Stimulated activated naive CD8-positive, alpha-beta T cell treated with anti-CD3 and anti-CD28 coated beads, Interleukin-15, amount 100 ng/mL, for 72 hours (primary cell): ENCODE measurements at regions not wholly inside any gene's neighbourhood (a gene's known extent, or its start where the extent isn't known, plus 50 kb on each side); places are given as distances from the start of the nearest gene placed in this dataset.

ENCODE experiments used
- ATAC-seq: fragments of 150-1000 bp; cut with Tn5 transposase; 2 replicates; pipeline ENCODE4 v1.10.0; 2021; ENCODE audit warnings: mild to moderate bottlenecking, moderate library complexity
- DNase-seq, 2 donors: peaks; one replicate each; pipeline ENCODE4 v3.0.0; 2021 to 2022
- H3K27ac Mint-ChIP-seq, 2 donors: one replicate each; pipeline ENCODE4 v1.8.0; 2022; ENCODE audit warnings: mild to moderate bottlenecking in 2 of 2, mixed read lengths in 2 of 2, moderate library complexity in 2 of 2
- H3K27me3 Mint-ChIP-seq: one replicate; pipeline ENCODE4 v1.8.0; 2022; ENCODE audit warnings: mixed read lengths
- H3K4me1 Mint-ChIP-seq: one replicate; pipeline ENCODE4 v1.8.0; 2022; ENCODE audit warnings: mild to moderate bottlenecking, mixed read lengths
- H3K4me3 Mint-ChIP-seq, 2 donors: one replicate each; pipeline ENCODE4 v1.8.0; 2022; ENCODE audit warnings: mild to moderate bottlenecking in 2 of 2, mixed read lengths in 2 of 2, moderate library complexity in 1 of 2
- H3K9me3 Mint-ChIP-seq, 2 donors: one replicate each; pipeline ENCODE4 v1.8.0; 2022; ENCODE audit warnings: mixed read lengths in 2 of 2

DNA sequence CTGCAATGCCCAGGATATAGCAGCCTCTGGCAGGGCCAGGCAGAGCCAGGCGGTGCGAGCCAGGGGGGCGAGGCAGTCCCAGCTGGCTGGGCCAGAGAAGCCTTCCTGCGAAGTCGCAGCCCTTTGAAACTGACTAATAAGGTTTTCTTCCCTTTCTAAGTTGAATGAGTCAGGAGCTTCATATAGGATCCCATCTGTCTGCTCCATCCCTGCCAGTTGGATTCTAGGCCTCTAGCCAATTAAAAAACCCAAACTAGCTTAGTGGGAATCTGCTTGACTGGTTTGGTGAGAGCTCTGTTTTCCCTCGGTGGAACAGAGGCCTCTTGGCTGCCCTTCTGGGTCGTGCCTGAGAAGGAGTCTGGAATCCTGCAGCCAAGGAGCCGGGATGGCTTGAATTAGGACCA, 70.1 kb upstream of the RAPGEF1 start:
- Mint-ChIP-seq H3K27me3 (peaks cover 89% of the 10 kb centered on the region), H3K9me3 (no peaks in the 10 kb centered on the region), H3K4me3 (no peak overlapping the region), H3K4me1 (no peaks in the 10 kb centered on the region), H3K27ac (peak overlapping the region in 1 of 2 donors; percentile 78)
- DNase-seq = no peak
- no peak for ATAC-seq

DNA sequence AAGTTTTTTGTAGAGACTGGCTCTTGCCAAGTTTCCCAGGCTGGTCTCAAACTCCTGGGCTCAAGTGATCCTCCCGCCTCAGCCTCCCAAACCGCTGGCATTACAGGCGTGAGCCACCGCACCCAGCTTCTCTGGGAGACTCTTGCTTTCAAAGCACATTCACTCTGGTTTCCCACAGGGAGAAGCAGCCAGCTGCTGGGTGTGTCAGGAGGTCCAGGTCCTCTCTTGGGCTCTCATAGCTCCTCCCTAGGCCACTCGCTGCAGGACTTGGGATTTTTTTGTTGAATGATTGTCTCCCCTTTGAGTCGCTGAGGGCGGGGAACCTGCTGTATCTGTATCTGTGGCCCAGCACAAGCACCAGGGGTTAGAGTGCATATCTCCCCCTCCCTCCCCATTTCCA, 68.4 kb upstream of the RAPGEF1 start:
- H3K4me3 Mint-ChIP-seq = no peak overlapping the region
- H3K9me3 Mint-ChIP-seq = no peaks in the 10 kb centered on the region
- DNase-seq (no peak), ATAC-seq (no peak)
- H3K27me3 Mint-ChIP-seq = peaks cover 84% of the 10 kb centered on the region
- no peak overlapping the region for H3K27ac Mint-ChIP-seq
- H3K4me1 Mint-ChIP-seq = no peaks in the 10 kb centered on the region

DNA sequence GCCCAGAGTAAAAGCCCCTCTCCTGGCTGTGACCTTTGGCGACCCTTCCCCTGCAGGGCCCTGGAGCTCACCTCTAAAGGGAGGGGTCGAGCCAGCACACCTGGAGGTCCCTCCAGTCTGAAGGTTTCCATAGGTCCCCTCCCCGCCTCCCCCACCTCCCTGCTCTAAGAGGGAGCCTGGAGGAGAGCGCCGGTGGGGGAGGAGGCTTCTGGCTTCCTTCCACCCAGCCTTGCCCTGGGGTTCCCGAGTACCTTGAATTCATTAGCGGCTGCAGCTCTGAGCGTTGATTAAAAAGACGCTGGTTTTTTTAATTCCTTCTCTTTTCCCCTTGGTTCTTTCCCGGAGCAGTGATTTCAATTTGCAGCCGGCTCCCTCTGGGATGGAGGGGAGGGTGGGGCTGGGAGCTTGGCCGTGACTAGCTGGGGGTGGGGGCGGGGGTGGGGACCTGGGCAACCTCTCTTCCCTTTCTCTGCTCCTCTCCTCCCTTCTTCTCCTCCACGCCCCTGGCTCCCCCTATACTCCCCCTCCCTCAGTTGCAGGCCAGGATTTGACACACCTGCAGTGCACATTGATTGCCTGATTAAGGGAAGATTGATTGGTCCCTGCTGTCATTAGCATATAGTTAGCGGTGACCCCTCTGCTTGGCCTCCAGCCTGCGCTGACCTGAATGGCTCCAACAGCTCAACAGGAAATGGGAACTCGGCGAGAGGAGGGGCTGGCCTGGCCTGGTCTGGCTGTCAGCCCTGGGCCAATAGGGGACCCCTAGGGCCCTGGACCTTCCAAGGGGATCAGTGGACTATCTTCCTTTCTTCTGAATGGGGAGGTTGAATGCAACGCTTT, 67.5 kb upstream of the RAPGEF1 start:
- no peak overlapping the region for H3K4me3 Mint-ChIP-seq
- no peak for DNase-seq
- no peaks in the 10 kb centered on the region for H3K9me3 Mint-ChIP-seq
- ATAC-seq = no peak
- H3K4me1 Mint-ChIP-seq = no peaks in the 10 kb centered on the region
- peaks cover 75% of the 10 kb centered on the region for H3K27me3 Mint-ChIP-seq
- H3K27ac Mint-ChIP-seq = no peak overlapping the region

DNA sequence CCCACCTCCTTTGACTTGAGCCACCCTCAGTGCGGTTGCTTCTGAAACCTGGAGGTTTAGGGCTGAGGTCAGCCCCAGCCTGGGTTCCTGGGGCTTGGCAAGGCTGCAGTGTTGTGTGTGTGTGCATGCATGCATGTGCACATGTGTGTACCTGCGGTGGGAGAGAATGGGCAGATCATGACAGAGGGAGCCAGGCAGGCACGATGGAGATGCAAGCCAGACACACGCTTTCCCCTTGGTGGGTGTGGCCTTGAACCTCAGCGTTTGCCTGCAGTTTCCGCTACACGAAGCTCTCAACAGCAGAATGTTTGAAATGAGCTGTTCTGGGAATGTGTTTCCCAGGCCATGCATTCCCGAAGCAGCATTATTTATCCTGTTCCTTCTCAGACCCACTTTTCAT, 65.9 kb upstream of the RAPGEF1 start:
- no peak for ATAC-seq
- Mint-ChIP-seq H3K4me1 (no peaks in the 10 kb centered on the region), H3K27ac (no peak overlapping the region), H3K4me3 (no peak overlapping the region), H3K27me3 (peaks cover 74% of the 10 kb centered on the region), H3K9me3 (no peaks in the 10 kb centered on the region)
- DNase-seq = no peak

DNA sequence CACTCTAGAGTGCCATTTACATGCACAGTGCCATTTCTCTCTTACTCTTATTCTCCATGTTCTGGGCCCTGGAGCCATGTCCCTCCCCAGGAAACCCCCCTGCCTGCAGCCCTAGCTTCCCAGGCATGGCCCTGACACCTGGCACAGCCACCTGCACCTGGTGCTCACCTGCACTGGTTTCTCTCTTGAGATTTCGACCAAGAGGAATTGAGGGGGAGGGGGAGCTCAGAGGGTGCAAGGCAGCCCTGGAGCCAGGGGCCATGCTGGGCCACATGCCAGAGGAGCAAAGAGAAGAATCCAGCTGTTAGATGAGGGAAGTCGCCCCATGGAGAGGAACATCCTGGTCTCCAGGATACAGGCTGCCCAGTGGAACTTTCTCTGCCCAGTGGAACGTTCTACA, 65.0 kb upstream of the RAPGEF1 start:
- Mint-ChIP-seq H3K4me3 (no peak overlapping the region), H3K9me3 (peaks cover 0 to 6% of the 10 kb centered on the region in 2 donors), H3K27me3 (peaks cover 73% of the 10 kb centered on the region), H3K4me1 (no peaks in the 10 kb centered on the region), H3K27ac (no peak overlapping the region)
- DNase-seq (no peak), ATAC-seq (no peak)

DNA sequence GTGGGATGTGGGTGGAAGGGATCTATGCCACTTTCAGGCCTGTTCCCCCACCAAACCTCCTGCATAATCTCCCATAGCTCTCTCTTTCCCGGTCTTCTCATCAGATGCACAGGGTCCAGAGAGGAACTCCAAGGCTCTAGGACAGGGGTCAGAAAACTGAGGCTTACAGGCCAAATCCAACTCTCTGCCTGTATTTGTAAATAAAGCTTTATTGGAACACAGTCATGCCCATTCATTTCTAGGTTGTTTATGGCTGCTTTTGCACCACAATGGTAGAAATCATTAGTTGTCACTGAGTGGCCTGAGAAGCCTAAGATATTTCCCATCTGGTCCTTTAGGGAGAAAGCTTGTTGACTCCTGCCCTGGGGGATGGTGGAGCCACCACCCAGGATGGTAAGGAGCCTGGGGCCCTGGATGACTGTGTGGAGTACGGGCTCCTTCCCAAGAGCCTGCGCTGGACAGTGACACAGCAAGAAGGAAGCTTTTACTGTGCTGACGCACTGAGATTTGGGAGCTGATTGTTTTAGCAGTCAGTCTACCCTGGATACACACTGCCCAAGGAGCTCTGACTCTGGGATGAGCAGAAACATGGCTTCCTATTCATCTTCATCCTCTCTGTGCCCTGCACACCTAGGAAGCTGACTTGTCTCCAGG, 64.0 kb upstream of the RAPGEF1 start:
- Mint-ChIP-seq H3K9me3 (peaks cover 0 to 7% of the 10 kb centered on the region in 2 donors), H3K4me3 (no peak overlapping the region), H3K27ac (no peak overlapping the region), H3K4me1 (no peaks in the 10 kb centered on the region), H3K27me3 (peaks cover 73% of the 10 kb centered on the region)
- ATAC-seq = no peak
- no peak for DNase-seq

DNA sequence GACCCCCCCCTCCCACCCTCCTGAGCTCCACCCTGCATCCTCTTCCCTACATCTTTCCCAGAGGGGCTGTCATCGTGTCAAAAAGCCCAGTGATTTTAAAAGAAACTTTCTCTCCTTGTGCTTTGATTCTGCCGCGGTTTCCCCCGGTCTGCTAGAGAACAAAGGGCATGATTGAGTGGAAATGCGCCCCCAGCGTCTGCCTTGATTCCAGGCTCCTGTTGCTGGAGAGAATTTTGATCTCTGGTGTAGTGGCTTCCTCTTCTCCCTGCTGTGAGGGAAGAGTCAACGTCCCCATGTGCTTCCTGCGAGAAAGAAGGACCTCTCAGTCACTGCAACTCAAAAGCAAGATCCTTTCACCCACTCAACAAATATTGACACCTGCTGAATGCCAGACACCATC, 61.9 kb upstream of the RAPGEF1 start:
- no peak overlapping the region for H3K4me3 Mint-ChIP-seq
- H3K27me3 Mint-ChIP-seq = peaks cover 53% of the 10 kb centered on the region
- ATAC-seq (no peak), DNase-seq (no peak)
- no peaks in the 10 kb centered on the region for H3K4me1 Mint-ChIP-seq
- H3K9me3 Mint-ChIP-seq = peaks cover 0 to 7% of the 10 kb centered on the region in 2 donors
- no peak overlapping the region for H3K27ac Mint-ChIP-seq

DNA sequence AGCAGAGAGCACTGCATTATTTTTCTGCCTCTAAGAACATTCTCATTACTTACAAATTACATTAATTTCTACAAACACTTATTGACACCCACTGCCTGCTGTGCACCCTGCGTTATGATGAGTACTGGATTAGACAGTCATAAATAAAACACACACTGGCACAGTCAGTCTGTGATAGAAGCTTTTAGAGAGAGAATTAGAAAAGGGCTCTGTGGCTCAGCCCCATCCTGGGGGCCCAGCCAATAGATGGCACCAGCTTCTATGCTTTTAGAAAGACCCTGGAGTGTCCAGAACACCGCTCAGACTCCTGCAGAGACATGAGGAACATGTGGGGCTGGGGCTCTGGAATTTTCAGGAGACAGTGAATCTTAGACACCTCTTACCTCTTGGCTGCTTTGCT, 61.0 kb upstream of the RAPGEF1 start:
- no peak for ATAC-seq
- H3K4me1 Mint-ChIP-seq = no peaks in the 10 kb centered on the region
- no peak for DNase-seq
- no peak overlapping the region for H3K27ac Mint-ChIP-seq
- H3K9me3 Mint-ChIP-seq = peaks cover 0 to 7% of the 10 kb centered on the region in 2 donors
- peaks cover 43% of the 10 kb centered on the region for H3K27me3 Mint-ChIP-seq
- H3K4me3 Mint-ChIP-seq = no peak overlapping the region

DNA sequence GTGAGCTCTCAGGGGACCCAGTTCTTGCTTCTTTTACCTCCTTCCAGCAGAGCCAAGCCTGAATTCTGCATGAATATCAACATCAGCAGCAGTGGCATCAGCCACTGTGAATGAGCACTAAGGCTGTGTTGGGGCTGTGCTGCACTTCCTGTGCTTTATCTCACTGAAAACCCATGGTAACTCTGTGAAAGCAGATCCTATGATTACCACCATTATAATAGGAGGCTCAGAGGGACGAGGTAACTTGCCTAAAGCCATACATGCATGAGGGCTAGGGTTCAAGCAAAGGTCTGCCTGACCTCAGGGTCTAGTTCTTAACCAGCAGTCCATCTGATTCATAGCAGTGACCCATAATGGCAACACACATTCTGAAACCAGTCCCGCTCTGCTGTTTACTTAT, 60.5 kb upstream of the RAPGEF1 start:
- Mint-ChIP-seq H3K4me3 (no peak overlapping the region), H3K9me3 (peaks cover 0 to 7% of the 10 kb centered on the region in 2 donors), H3K27me3 (peaks cover 40% of the 10 kb centered on the region), H3K27ac (no peak overlapping the region), H3K4me1 (no peaks in the 10 kb centered on the region)
- DNase-seq (no peak), ATAC-seq (no peak)

DNA sequence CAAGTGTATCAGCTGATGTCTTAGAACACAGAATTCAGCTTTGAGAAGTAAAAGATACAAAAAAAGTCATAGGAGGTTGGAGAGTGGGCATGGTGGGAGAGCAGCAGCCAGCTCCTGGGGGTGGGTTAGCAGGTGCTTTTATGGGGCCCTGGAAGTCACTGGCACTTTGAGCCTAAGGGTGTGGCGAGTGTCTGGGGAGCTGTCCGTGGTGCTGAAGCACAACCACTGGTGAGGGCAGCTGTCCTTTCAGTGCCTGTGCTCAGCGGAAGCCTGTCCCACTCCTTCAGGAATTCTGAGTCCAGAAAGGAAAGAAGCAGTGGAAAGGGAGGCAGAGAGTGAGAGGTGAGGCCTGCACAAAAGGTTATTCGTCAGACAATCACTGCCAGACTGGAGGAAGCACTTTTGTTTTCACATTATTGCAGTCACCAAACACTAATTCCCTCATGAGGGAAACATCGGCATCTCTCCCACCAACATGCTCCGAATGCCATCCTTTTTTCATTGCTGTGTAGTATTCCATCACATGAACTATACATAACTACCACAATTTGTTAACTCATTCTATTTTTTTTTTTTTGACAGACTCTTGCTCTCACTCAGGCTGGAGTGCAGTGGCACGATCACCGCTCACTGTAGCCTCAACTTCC, 59.4 kb upstream of the RAPGEF1 start:
- Mint-ChIP-seq H3K4me3 (no peak overlapping the region), H3K27ac (no peak overlapping the region), H3K4me1 (no peaks in the 10 kb centered on the region), H3K27me3 (peaks cover 42% of the 10 kb centered on the region), H3K9me3 (peaks cover 0 to 7% of the 10 kb centered on the region in 2 donors)
- DNase-seq (peak; percentile 30 to 37), ATAC-seq (no peak)

DNA sequence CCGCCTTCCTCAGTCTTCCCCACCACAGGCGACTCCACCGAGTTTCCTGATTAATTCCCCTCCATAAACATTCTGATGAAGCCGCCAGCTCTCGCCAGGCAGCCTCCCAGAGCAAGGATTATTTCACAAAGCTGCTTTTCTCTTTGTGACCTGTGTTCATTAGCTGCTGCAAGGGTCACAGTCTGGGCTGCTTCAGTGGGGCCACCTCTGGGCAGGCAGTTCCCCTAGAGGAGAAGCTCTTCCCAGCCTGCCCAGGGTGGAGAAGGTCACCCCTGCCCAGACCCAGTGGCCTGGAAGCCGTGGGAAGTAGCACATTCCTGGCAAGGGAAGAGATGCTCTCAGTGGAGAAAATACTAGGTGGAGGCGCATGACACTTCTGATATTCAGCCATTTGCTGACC, 58.4 kb upstream of the RAPGEF1 start:
- Mint-ChIP-seq H3K27ac (no peak overlapping the region), H3K9me3 (peaks cover 0 to 7% of the 10 kb centered on the region in 2 donors), H3K27me3 (peaks cover 45% of the 10 kb centered on the region), H3K4me1 (no peaks in the 10 kb centered on the region), H3K4me3 (no peak overlapping the region)
- ATAC-seq = no peak
- DNase-seq = no peak

DNA sequence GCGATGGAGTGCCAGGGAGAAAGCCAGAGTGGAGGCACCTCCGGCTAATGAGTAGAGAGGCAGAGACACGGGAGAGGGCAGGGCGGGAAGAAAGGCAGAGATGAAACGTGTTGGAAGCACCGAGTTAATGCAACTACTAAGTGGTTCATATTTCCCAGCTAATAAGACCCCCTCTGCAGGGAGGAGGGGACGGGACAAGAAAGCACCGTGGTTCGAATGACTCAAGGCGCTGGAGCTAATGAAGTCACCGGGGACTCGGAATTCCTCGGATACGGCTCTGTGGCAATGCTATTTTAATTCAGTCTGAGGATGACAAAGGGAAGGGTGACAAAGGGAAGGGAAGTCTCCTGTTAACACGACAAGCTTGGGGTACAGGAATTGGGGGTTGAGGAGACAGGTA, 54.5 kb upstream of the RAPGEF1 start:
- H3K4me3 Mint-ChIP-seq = no peak overlapping the region
- no peak overlapping the region for H3K27ac Mint-ChIP-seq
- H3K27me3 Mint-ChIP-seq = peaks cover 51% of the 10 kb centered on the region
- no peak for ATAC-seq
- DNase-seq = no peak
- H3K9me3 Mint-ChIP-seq = no peaks in the 10 kb centered on the region
- H3K4me1 Mint-ChIP-seq = no peaks in the 10 kb centered on the region

DNA sequence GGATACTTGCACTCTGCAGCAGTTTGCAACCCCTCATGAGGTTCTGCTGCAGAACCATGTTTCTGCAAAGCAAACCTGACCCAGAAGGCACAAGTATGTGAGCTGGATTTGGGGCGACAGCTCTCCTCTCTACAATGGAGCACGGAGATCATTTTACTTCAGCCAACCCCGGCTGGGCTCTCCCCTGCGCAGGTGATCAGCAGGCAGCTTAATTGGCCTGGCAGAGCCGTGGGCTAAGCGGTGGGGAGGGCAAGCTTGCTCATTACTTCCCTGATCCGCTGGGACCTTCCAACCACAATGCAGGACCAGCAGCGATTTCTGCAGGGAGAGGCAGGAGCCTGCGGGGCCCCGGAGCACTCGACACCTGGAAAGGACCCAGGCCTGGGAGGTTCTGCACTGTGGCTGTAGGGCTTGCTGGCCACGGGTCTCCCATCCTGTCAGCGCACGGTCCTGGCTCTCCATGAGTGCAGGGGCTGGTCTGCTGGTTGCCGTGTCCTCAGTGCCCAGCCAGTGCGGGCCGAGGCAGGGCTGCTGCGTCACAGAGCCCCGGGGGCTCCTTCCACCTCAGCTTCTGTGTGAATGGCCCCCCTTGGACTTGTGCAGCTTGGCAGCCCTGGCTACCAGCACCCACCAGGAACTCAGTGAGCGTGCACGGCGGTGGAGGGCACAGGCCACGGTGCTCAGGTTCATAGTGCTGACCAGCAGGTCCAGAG, 51.8 kb upstream of the RAPGEF1 start:
- H3K27me3 Mint-ChIP-seq = peaks cover 72% of the 10 kb centered on the region
- H3K4me3 Mint-ChIP-seq = no peak overlapping the region

More for the DNA sequence above, 51.8 kb upstream of the RAPGEF1 start:
- Mint-ChIP-seq H3K4me1 (peaks cover 4% of the 10 kb centered on the region), H3K27ac (no peak overlapping the region), H3K9me3 (no peaks in the 10 kb centered on the region)
- ATAC-seq (no peak), DNase-seq (no peak)
